ENCODE measurements at regions not wholly inside any gene's neighbourhood (a gene's known extent, or its start where the extent isn't known, plus 50 kb on each side); places are given as distances from the start of the nearest gene placed in this dataset.

GRCh38 chr2:4882421-4882820, 809.8 kb upstream of the SOX11 start:
- Histone ChIP-seq H3K27ac (ENCODE audit: low read depth, low read length) (no peak overlapping the region), H4K20me1 (ENCODE audit: insufficient read depth) (no peaks in the 10 kb centered on the region), H3K9me2 (ENCODE audit: insufficient read depth) (no peaks in the 10 kb centered on the region), H3K36me3 (ENCODE audit: control insufficient read depth in 1 of 2, insufficient read depth in 2 of 2, low read length in 2 of 2) (no peaks in the 10 kb centered on the region), H3K4me1 (ENCODE audit: control insufficient read depth in 1 of 2, insufficient read depth in 2 of 2, low read length in 2 of 2) (no peaks in the 10 kb centered on the region), H3K4me3 (replicated peaks in 1 of 2; ENCODE audit: low read depth in 1 of 2, low read length in 2 of 2) (no peak overlapping the region), H3K79me2 (ENCODE audit: insufficient read depth, low read length) (no peaks in the 10 kb centered on the region), H3K4me2 (ENCODE audit: low read length) (no peak overlapping the region), H3K9ac (ENCODE audit: low read length) (no peak overlapping the region), H3K27me3 (ENCODE audit: insufficient read depth, low read length) (no peaks in the 10 kb centered on the region), H2AFZ (ENCODE audit: low read depth, low read length, poor library complexity, severe bottlenecking) (no peak overlapping the region), H3K9me3 (ENCODE audit: control insufficient read depth in 1 of 2, insufficient read depth in 1 of 2, low read depth in 1 of 2, low read length in 2 of 2) (peaks cover 13 to 17% of the 10 kb centered on the region in 2 experiments; a peak in 2 of 4 replicates)
- ChIA-PET CTCF (no interaction called here), POLR2A (no interaction called here), RAD21 (ENCODE audit: low non-redundant PET in 1 of 2, low total read pairs in 2 of 2, uncharacterized antibody in 2 of 2, unreplicated experiment in 2 of 2) (no interaction called here)
- intact Hi-C loops (cut with micrococcal nuclease) = no loop called here
- TF ChIP-seq ZNF274 (IDR thresholded peaks at IDR 0.05; ENCODE audit: low read depth, low read length) (no peak), ZFX (IDR thresholded peaks at IDR 0.05) (no peak), FOSL1 (IDR thresholded peaks at IDR 0.05; ENCODE audit: low read depth) (no peak), JUND (IDR thresholded peaks at IDR 0.05) (no peak), REST (IDR thresholded peaks at IDR 0.05; ENCODE audit: low read depth) (no peak), YY1 (IDR thresholded peaks at IDR 0.05; ENCODE audit: extremely low read depth, insufficient replicate concordance, low read depth, low read length) (no peak), EGR1 (IDR thresholded peaks at IDR 0.05; ENCODE audit: low read depth) (no peak), POLR2A (IDR thresholded peaks at IDR 0.05; ENCODE audit: borderline replicate concordance, extremely low read depth, insufficient read depth, insufficient read length) (no peak), RAD21 (IDR thresholded peaks at IDR 0.05; ENCODE audit: low read depth) (no peak), SP1 (IDR thresholded peaks at IDR 0.05; ENCODE audit: low read depth) (no peak), TCF7L2 (IDR thresholded peaks at IDR 0.05; ENCODE audit: borderline replicate concordance, extremely low read depth, insufficient read depth, insufficient read length) (no peak), CEBPB (IDR thresholded peaks at IDR 0.05; ENCODE audit: low read depth) (no peak), EZH2phosphoT487 (IDR thresholded peaks at IDR 0.05; ENCODE audit: borderline replicate concordance) (no peak), CBX3 (IDR thresholded peaks at IDR 0.05; ENCODE audit: low read depth) (no peak), POLR2AphosphoS5 (IDR thresholded peaks at IDR 0.05; ENCODE audit: low read depth, low read length) (no peak), SRF (IDR thresholded peaks at IDR 0.05; ENCODE audit: low read depth) (no peak), SIN3A (IDR thresholded peaks at IDR 0.05; ENCODE audit: low read depth) (no peak)
- TF ChIP-seq, protein P1, sequence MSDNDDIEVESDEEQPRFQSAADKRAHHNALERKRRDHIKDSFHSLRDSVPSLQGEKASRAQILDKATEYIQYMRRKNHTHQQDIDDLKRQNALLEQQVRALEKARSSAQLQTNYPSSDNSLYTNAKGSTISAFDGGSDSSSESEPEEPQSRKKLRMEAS (IDR thresholded peaks at IDR 0.05) = no peak
- TF ChIP-seq, protein P2, sequence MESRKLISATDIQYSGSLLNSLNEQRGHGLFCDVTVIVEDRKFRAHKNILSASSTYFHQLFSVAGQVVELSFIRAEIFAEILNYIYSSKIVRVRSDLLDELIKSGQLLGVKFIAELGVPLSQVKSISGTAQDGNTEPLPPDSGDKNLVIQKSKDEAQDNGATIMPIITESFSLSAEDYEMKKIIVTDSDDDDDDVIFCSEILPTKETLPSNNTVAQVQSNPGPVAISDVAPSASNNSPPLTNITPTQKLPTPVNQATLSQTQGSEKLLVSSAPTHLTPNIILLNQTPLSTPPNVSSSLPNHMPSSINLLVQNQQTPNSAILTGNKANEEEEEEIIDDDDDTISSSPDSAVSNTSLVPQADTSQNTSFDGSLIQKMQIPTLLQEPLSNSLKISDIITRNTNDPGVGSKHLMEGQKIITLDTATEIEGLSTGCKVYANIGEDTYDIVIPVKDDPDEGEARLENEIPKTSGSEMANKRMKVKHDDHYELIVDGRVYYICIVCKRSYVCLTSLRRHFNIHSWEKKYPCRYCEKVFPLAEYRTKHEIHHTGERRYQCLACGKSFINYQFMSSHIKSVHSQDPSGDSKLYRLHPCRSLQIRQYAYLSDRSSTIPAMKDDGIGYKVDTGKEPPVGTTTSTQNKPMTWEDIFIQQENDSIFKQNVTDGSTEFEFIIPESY (IDR thresholded peaks at IDR 0.05; ENCODE audit: extremely low read depth, insufficient replicate concordance, low read length) = no peak
- TF ChIP-seq, protein P3, sequence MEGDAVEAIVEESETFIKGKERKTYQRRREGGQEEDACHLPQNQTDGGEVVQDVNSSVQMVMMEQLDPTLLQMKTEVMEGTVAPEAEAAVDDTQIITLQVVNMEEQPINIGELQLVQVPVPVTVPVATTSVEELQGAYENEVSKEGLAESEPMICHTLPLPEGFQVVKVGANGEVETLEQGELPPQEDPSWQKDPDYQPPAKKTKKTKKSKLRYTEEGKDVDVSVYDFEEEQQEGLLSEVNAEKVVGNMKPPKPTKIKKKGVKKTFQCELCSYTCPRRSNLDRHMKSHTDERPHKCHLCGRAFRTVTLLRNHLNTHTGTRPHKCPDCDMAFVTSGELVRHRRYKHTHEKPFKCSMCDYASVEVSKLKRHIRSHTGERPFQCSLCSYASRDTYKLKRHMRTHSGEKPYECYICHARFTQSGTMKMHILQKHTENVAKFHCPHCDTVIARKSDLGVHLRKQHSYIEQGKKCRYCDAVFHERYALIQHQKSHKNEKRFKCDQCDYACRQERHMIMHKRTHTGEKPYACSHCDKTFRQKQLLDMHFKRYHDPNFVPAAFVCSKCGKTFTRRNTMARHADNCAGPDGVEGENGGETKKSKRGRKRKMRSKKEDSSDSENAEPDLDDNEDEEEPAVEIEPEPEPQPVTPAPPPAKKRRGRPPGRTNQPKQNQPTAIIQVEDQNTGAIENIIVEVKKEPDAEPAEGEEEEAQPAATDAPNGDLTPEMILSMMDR (IDR thresholded peaks at IDR 0.05 in 2 of 3, conservative IDR thresholded peaks at IDR 0.05 in 1 of 3; ENCODE audit: borderline replicate concordance in 1 of 3, insufficient read depth in 1 of 3, low read depth in 2 of 3, low read length in 2 of 3) = no peak
- DNase-seq (ENCODE audit: low read depth, low spot score) (no peak), ATAC-seq (no peak)
- BruUV-seq (replicated peaks) = no TSS peak
